ENCODE measurements at regions not wholly inside any gene's neighbourhood (a gene's known extent, or its start where the extent isn't known, plus 50 kb on each side); places are given as distances from the start of the nearest gene placed in this dataset.

DNA sequence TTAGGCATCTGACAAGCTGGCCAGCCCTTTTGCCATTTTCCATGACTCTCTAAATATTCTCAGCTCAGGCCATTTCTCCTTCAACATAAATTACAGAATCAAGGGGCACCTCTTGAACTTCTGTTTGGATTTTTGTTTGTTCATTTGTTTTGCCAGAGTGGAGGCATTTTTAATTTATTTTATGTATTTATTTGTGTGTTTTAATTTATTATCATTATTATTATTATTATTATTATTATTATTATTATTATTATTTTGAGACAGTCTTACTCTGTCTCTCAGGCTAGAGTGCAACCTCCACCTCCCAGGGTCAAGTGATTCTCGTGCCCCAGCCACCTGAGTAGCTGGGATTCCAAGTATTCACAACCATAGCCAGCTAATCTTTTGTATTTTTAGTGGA lies 1578.0 kb downstream of the CDH8 start:
- TF ChIP-seq, protein P1, sequence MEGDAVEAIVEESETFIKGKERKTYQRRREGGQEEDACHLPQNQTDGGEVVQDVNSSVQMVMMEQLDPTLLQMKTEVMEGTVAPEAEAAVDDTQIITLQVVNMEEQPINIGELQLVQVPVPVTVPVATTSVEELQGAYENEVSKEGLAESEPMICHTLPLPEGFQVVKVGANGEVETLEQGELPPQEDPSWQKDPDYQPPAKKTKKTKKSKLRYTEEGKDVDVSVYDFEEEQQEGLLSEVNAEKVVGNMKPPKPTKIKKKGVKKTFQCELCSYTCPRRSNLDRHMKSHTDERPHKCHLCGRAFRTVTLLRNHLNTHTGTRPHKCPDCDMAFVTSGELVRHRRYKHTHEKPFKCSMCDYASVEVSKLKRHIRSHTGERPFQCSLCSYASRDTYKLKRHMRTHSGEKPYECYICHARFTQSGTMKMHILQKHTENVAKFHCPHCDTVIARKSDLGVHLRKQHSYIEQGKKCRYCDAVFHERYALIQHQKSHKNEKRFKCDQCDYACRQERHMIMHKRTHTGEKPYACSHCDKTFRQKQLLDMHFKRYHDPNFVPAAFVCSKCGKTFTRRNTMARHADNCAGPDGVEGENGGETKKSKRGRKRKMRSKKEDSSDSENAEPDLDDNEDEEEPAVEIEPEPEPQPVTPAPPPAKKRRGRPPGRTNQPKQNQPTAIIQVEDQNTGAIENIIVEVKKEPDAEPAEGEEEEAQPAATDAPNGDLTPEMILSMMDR (IDR thresholded peaks at IDR 0.05; ENCODE audit: poor library complexity, severe bottlenecking), result no peak
- no peak for TF ChIP-seq TAF1 (IDR thresholded peaks at IDR 0.05; ENCODE audit: low read depth)
- no peak for TF ChIP-seq EP300 (conservative IDR thresholded peaks at IDR 0.05; ENCODE audit: poor library complexity, severe bottlenecking)
- TF ChIP-seq RAD21 (conservative IDR thresholded peaks at IDR 0.05), result no peak

Measured in neural cell (in vitro differentiated cells).